ENCODE measurements at regions not wholly inside any gene's neighbourhood (a gene's known extent, or its start where the extent isn't known, plus 50 kb on each side); places are given as distances from the start of the nearest gene placed in this dataset.

GRCh38 chr6:91704531-91704930, 1117.7 kb upstream of the MAP3K7 start:
- Histone ChIP-seq H2AFZ (ENCODE audit: low read length) (no peak overlapping the region), H4K20me1 (ENCODE audit: control insufficient read depth, extremely low read depth, insufficient read depth, low read length) (no peaks in the 10 kb centered on the region), H3K9me3 (ENCODE audit: control insufficient read depth, insufficient read depth, low read depth, low read length) (no peaks in the 10 kb centered on the region), H3K4me1 (ENCODE audit: control insufficient read depth, extremely low read depth, insufficient read depth, low read length) (no peaks in the 10 kb centered on the region), H3K79me2 (ENCODE audit: control insufficient read depth, insufficient read depth, low read length) (no peaks in the 10 kb centered on the region), H3K4me2 (ENCODE audit: extremely low read depth, insufficient read depth, low read length) (no peak overlapping the region), H3K9ac (ENCODE audit: insufficient read depth, low read length) (no peak overlapping the region), H3K36me3 (ENCODE audit: control insufficient read depth, insufficient read depth, low read length) (no peaks in the 10 kb centered on the region), H3K27ac (ENCODE audit: insufficient read depth, low read length) (no peak overlapping the region), H3K4me3 (replicated peaks in 1 of 4; ENCODE audit: control extremely low read depth in 1 of 4, insufficient read depth in 1 of 4, low read depth in 3 of 4, low read length in 4 of 4) (no peak overlapping the region), H3K27me3 (ENCODE audit: control insufficient read depth, insufficient read depth, low read length) (no peaks in the 10 kb centered on the region)
- TF ChIP-seq EZH2 (IDR thresholded peaks at IDR 0.05; ENCODE audit: low read length, missing control alignments) = no peak
- TF ChIP-seq, protein P1, sequence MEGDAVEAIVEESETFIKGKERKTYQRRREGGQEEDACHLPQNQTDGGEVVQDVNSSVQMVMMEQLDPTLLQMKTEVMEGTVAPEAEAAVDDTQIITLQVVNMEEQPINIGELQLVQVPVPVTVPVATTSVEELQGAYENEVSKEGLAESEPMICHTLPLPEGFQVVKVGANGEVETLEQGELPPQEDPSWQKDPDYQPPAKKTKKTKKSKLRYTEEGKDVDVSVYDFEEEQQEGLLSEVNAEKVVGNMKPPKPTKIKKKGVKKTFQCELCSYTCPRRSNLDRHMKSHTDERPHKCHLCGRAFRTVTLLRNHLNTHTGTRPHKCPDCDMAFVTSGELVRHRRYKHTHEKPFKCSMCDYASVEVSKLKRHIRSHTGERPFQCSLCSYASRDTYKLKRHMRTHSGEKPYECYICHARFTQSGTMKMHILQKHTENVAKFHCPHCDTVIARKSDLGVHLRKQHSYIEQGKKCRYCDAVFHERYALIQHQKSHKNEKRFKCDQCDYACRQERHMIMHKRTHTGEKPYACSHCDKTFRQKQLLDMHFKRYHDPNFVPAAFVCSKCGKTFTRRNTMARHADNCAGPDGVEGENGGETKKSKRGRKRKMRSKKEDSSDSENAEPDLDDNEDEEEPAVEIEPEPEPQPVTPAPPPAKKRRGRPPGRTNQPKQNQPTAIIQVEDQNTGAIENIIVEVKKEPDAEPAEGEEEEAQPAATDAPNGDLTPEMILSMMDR (conservative IDR thresholded peaks at IDR 0.05 in 1 of 2, IDR thresholded peaks at IDR 0.05 in 1 of 2; ENCODE audit: low read depth in 1 of 2, low read length in 2 of 2) = no peak
- peak; percentile 47 to 88 for DNase-seq (ENCODE audit: low read depth in 2 of 2)

- Histone ChIP-seq H3K79me2 (ENCODE audit: control insufficient read depth, insufficient read depth, low read length) (no peaks in the 10 kb centered on the region), H2AFZ (ENCODE audit: low read length) (no peak overlapping the region), H3K4me2 (ENCODE audit: extremely low read depth, insufficient read depth, low read length) (no peak overlapping the region), H3K4me3 (replicated peaks in 1 of 4; ENCODE audit: control extremely low read depth in 1 of 4, insufficient read depth in 1 of 4, low read depth in 3 of 4, low read length in 4 of 4) (no peak overlapping the region), H4K20me1 (ENCODE audit: control insufficient read depth, extremely low read depth, insufficient read depth, low read length) (no peaks in the 10 kb centered on the region), H3K36me3 (ENCODE audit: control insufficient read depth, insufficient read depth, low read length) (no peaks in the 10 kb centered on the region), H3K27ac (ENCODE audit: insufficient read depth, low read length) (no peak overlapping the region), H3K9me3 (ENCODE audit: control insufficient read depth, insufficient read depth, low read depth, low read length) (no peaks in the 10 kb centered on the region), H3K27me3 (ENCODE audit: control insufficient read depth, insufficient read depth, low read length) (no peaks in the 10 kb centered on the region), H3K4me1 (ENCODE audit: control insufficient read depth, extremely low read depth, insufficient read depth, low read length) (no peaks in the 10 kb centered on the region), H3K9ac (ENCODE audit: insufficient read depth, low read length) (no peak overlapping the region)
- DNase-seq (ENCODE audit: low read depth in 2 of 2) = no peak
- no peak for TF ChIP-seq EZH2 (IDR thresholded peaks at IDR 0.05; ENCODE audit: low read length, missing control alignments)
- TF ChIP-seq, protein P1 (conservative IDR thresholded peaks at IDR 0.05 in 1 of 2, IDR thresholded peaks at IDR 0.05 in 1 of 2; ENCODE audit: low read depth in 1 of 2, low read length in 2 of 2) = no peak
Measured at GRCh38 chr6:91697010-91697695, 1110.3 kb upstream of the MAP3K7 start.

GRCh38 chr6:91695221-91695620, 1108.3 kb upstream of the MAP3K7 start:
- no peak for TF ChIP-seq EZH2 (IDR thresholded peaks at IDR 0.05; ENCODE audit: low read length, missing control alignments)
- TF ChIP-seq, protein P1 (conservative IDR thresholded peaks at IDR 0.05 in 1 of 2, IDR thresholded peaks at IDR 0.05 in 1 of 2; ENCODE audit: low read depth in 1 of 2, low read length in 2 of 2) = no peak

More at GRCh38 chr6:91695221-91695620, 1108.3 kb upstream of the MAP3K7 start:
- Histone ChIP-seq H4K20me1 (ENCODE audit: control insufficient read depth, extremely low read depth, insufficient read depth, low read length) (no peaks in the 10 kb centered on the region), H3K79me2 (ENCODE audit: control insufficient read depth, insufficient read depth, low read length) (no peaks in the 10 kb centered on the region), H3K36me3 (ENCODE audit: control insufficient read depth, insufficient read depth, low read length) (no peaks in the 10 kb centered on the region), H3K27ac (ENCODE audit: insufficient read depth, low read length) (no peak overlapping the region), H3K27me3 (ENCODE audit: control insufficient read depth, insufficient read depth, low read length) (no peaks in the 10 kb centered on the region), H3K4me3 (replicated peaks in 1 of 4; ENCODE audit: control extremely low read depth in 1 of 4, insufficient read depth in 1 of 4, low read depth in 3 of 4, low read length in 4 of 4) (no peak overlapping the region), H3K4me2 (ENCODE audit: extremely low read depth, insufficient read depth, low read length) (no peak overlapping the region), H2AFZ (ENCODE audit: low read length) (no peak overlapping the region), H3K9ac (ENCODE audit: insufficient read depth, low read length) (no peak overlapping the region), H3K9me3 (ENCODE audit: control insufficient read depth, insufficient read depth, low read depth, low read length) (no peaks in the 10 kb centered on the region), H3K4me1 (ENCODE audit: control insufficient read depth, extremely low read depth, insufficient read depth, low read length) (no peaks in the 10 kb centered on the region)
- DNase-seq (ENCODE audit: low read depth in 2 of 2) = no peak

All from fibroblast of lung (primary cell).